ENCODE measurements at regions not wholly inside any gene's neighbourhood (a gene's known extent, or its start where the extent isn't known, plus 50 kb on each side); places are given as distances from the start of the nearest gene placed in this dataset.

GRCh38 chr1:232883992-232884661, 66.3 kb upstream of the NTPCR start:
- CTCF ChIA-PET, result no interaction called here

GRCh38 chr1:232886271-232886670, 64.1 kb upstream of the NTPCR start:
- H3K9me3 ChIP-seq (ENCODE audit: low read length), result no peaks in the 10 kb centered on the region
- H3K4me1 ChIP-seq (ENCODE audit: insufficient read depth, low read length), result no peaks in the 10 kb centered on the region
- H3K36me3 Mint-ChIP-seq, result no peaks in the 10 kb centered on the region
- ChIA-PET CTCF (no interaction called here), POLR2A (no interaction called here)
- no peak for DNase-seq
- no peaks in the 10 kb centered on the region for H3K4me1 Mint-ChIP-seq
- H3K27ac Mint-ChIP-seq, result no peak overlapping the region
- no peak overlapping the region for H3K27ac ChIP-seq (ENCODE audit: low read depth, low read length)
- H3K4me3 ChIP-seq (ENCODE audit: low read length), result no peak overlapping the region
- H3K9me3 Mint-ChIP-seq, result no peaks in the 10 kb centered on the region
- H3K36me3 ChIP-seq (ENCODE audit: insufficient read depth, low read length), result no peaks in the 10 kb centered on the region
- peaks cover 9 to 18% of the 10 kb centered on the region in 2 donors for H3K27me3 Mint-ChIP-seq
- no peak overlapping the region for H3K4me3 Mint-ChIP-seq
- no peaks in the 10 kb centered on the region for H3K27me3 ChIP-seq (ENCODE audit: insufficient read depth, low read length, poor library complexity, severe bottlenecking)

More at GRCh38 chr1:232883992-232884661, 66.3 kb upstream of the NTPCR start:
- H3K36me3 Mint-ChIP-seq, result no peaks in the 10 kb centered on the region
- Histone ChIP-seq H3K27me3 (ENCODE audit: insufficient read depth, low read length, poor library complexity, severe bottlenecking) (no peaks in the 10 kb centered on the region), H3K9me3 (ENCODE audit: low read length) (no peaks in the 10 kb centered on the region), H3K27ac (ENCODE audit: low read depth, low read length) (no peak overlapping the region), H3K4me1 (ENCODE audit: insufficient read depth, low read length) (no peaks in the 10 kb centered on the region), H3K4me3 (ENCODE audit: low read length) (no peak overlapping the region), H3K36me3 (ENCODE audit: insufficient read depth, low read length) (no peaks in the 10 kb centered on the region)
- H3K9me3 Mint-ChIP-seq, result no peaks in the 10 kb centered on the region
- POLR2A ChIA-PET, result no interaction called here
- peaks cover 6 to 9% of the 10 kb centered on the region in 2 donors for H3K27me3 Mint-ChIP-seq
- no peak overlapping the region for H3K27ac Mint-ChIP-seq
- no peak for DNase-seq
- H3K4me3 Mint-ChIP-seq, result no peak overlapping the region
- no peaks in the 10 kb centered on the region for H3K4me1 Mint-ChIP-seq

GRCh38 chr1:232890340-232890943, 60.0 kb upstream of the NTPCR start:
- H3K9me3 ChIP-seq (ENCODE audit: low read length), result no peaks in the 10 kb centered on the region
- no peak overlapping the region for H3K4me3 Mint-ChIP-seq
- H3K9me3 Mint-ChIP-seq, result peaks cover 0 to 4% (median 0%) of the 10 kb centered on the region in 5 donors
- POLR2A ChIA-PET, result no interaction called here
- CTCF ChIA-PET, result no interaction called here
- H3K27ac Mint-ChIP-seq, result no peak overlapping the region
- peaks cover 0 to 7% (median 0%) of the 10 kb centered on the region in 3 donors for H3K36me3 Mint-ChIP-seq
- no peaks in the 10 kb centered on the region for H3K27me3 ChIP-seq (ENCODE audit: insufficient read depth, low read length, poor library complexity, severe bottlenecking)
- H3K4me1 Mint-ChIP-seq, result no peaks in the 10 kb centered on the region
- no peaks in the 10 kb centered on the region for H3K4me1 ChIP-seq (ENCODE audit: insufficient read depth, low read length)
- no peak overlapping the region for H3K27ac ChIP-seq (ENCODE audit: low read depth, low read length)
- no peaks in the 10 kb centered on the region for H3K36me3 ChIP-seq (ENCODE audit: insufficient read depth, low read length)
- no peak overlapping the region for H3K4me3 ChIP-seq (ENCODE audit: low read length)
- no peak for DNase-seq
- peaks cover 9 to 23% of the 10 kb centered on the region in 2 donors for H3K27me3 Mint-ChIP-seq

- Histone ChIP-seq H3K4me1 (ENCODE audit: insufficient read depth, low read length) (no peaks in the 10 kb centered on the region), H3K27ac (ENCODE audit: low read depth, low read length) (no peak overlapping the region), H3K27me3 (ENCODE audit: insufficient read depth, low read length, poor library complexity, severe bottlenecking) (no peaks in the 10 kb centered on the region), H3K36me3 (ENCODE audit: insufficient read depth, low read length) (no peaks in the 10 kb centered on the region), H3K9me3 (ENCODE audit: low read length) (no peaks in the 10 kb centered on the region), H3K4me3 (ENCODE audit: low read length) (no peak overlapping the region)
- no peak for DNase-seq
- ChIA-PET POLR2A (no interaction called here), CTCF (no interaction called here)
- H3K4me1 Mint-ChIP-seq, result no peaks in the 10 kb centered on the region
- peaks cover 9 to 23% of the 10 kb centered on the region in 2 donors for H3K27me3 Mint-ChIP-seq
- no peak overlapping the region for H3K27ac Mint-ChIP-seq
- H3K36me3 Mint-ChIP-seq, result peaks cover 0 to 7% (median 0%) of the 10 kb centered on the region in 3 donors
- no peak overlapping the region for H3K4me3 Mint-ChIP-seq
- peaks cover 0 to 4% (median 0%) of the 10 kb centered on the region in 5 donors for H3K9me3 Mint-ChIP-seq
Measured at GRCh38 chr1:232891071-232891470, 59.3 kb upstream of the NTPCR start.

GRCh38 chr1:232891656-232892317, 58.6 kb upstream of the NTPCR start:
- H3K9me3 ChIP-seq (ENCODE audit: low read length), result no peaks in the 10 kb centered on the region
- H3K27me3 ChIP-seq (ENCODE audit: insufficient read depth, low read length, poor library complexity, severe bottlenecking), result no peaks in the 10 kb centered on the region
- no peak overlapping the region for H3K27ac Mint-ChIP-seq
- no peaks in the 10 kb centered on the region for H3K4me1 Mint-ChIP-seq
- CTCF ChIA-PET, result no interaction called here
- H3K36me3 Mint-ChIP-seq, result peaks cover 0 to 7% (median 0%) of the 10 kb centered on the region in 3 donors
- H3K27me3 Mint-ChIP-seq, result peaks cover 9 to 23% of the 10 kb centered on the region in 2 donors
- H3K27ac ChIP-seq (ENCODE audit: low read depth, low read length), result no peak overlapping the region
- H3K4me1 ChIP-seq (ENCODE audit: insufficient read depth, low read length), result no peaks in the 10 kb centered on the region
- H3K4me3 ChIP-seq (ENCODE audit: low read length), result no peak overlapping the region
- no peaks in the 10 kb centered on the region for H3K36me3 ChIP-seq (ENCODE audit: insufficient read depth, low read length)
- no peak for DNase-seq
- H3K4me3 Mint-ChIP-seq, result no peak overlapping the region
- POLR2A ChIA-PET, result no interaction called here
- peaks cover 0 to 4% (median 0%) of the 10 kb centered on the region in 5 donors for H3K9me3 Mint-ChIP-seq

GRCh38 chr1:232893481-232894313, 56.7 kb upstream of the NTPCR start:
- POLR2A ChIA-PET, result no interaction called here
- Mint-ChIP-seq H3K36me3 (peaks cover 0 to 7% (median 0%) of the 10 kb centered on the region in 3 donors), H3K27me3 (peaks cover 5 to 17% of the 10 kb centered on the region in 2 donors), H3K4me3 (no peak overlapping the region), H3K9me3 (peaks cover 0 to 4% (median 0%) of the 10 kb centered on the region in 5 donors), H3K27ac (no peak overlapping the region), H3K4me1 (no peaks in the 10 kb centered on the region)
- CTCF ChIA-PET, result no interaction called here
- Histone ChIP-seq H3K4me1 (ENCODE audit: insufficient read depth, low read length) (no peaks in the 10 kb centered on the region), H3K36me3 (ENCODE audit: insufficient read depth, low read length) (no peaks in the 10 kb centered on the region), H3K27me3 (ENCODE audit: insufficient read depth, low read length, poor library complexity, severe bottlenecking) (no peaks in the 10 kb centered on the region), H3K27ac (ENCODE audit: low read depth, low read length) (no peak overlapping the region), H3K9me3 (ENCODE audit: low read length) (no peaks in the 10 kb centered on the region), H3K4me3 (ENCODE audit: low read length) (no peak overlapping the region)
- DNase-seq, result no peak

GRCh38 chr1:232894436-232894835, 56.0 kb upstream of the NTPCR start:
- CTCF ChIA-PET, result no interaction called here
- Mint-ChIP-seq H3K27me3 (peaks cover 8 to 20% of the 10 kb centered on the region in 2 donors), H3K27ac (no peak overlapping the region), H3K36me3 (peaks cover 0 to 7% (median 0%) of the 10 kb centered on the region in 3 donors), H3K4me3 (no peak overlapping the region), H3K4me1 (no peaks in the 10 kb centered on the region), H3K9me3 (peaks cover 0 to 4% (median 0%) of the 10 kb centered on the region in 5 donors)
- Histone ChIP-seq H3K36me3 (ENCODE audit: insufficient read depth, low read length) (no peaks in the 10 kb centered on the region), H3K4me3 (ENCODE audit: low read length) (no peak overlapping the region), H3K27ac (ENCODE audit: low read depth, low read length) (no peak overlapping the region), H3K4me1 (ENCODE audit: insufficient read depth, low read length) (no peaks in the 10 kb centered on the region), H3K27me3 (ENCODE audit: insufficient read depth, low read length, poor library complexity, severe bottlenecking) (no peaks in the 10 kb centered on the region), H3K9me3 (ENCODE audit: low read length) (no peaks in the 10 kb centered on the region)
- POLR2A ChIA-PET, result no interaction called here
- no peak for DNase-seq

All from CD8-positive, alpha-beta memory T cell (primary cell).